ENCODE measurements at regions not wholly inside any gene's neighbourhood (a gene's known extent, or its start where the extent isn't known, plus 50 kb on each side); places are given as distances from the start of the nearest gene placed in this dataset.

DNA sequence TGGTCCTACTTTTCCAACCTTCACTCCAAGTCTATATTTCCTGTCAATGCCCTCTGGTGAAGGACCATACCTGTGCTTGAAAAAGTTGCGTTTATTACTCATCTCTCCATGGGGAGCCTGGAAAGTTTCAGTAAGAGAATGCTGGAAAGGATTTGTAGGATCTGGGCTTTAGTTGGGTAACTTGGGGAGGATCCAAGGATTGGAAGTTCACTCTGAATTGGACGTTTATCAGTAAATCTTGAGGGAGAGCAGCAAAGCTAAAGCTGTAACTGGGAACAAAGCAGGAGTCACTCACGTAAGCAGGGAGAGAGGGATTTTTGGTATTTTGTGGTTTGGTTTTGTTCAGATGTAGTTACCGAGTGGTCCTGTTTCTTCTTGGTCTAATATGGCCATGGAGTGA, 51.4 kb upstream of the NPVF start:
- no peak for DNase-seq (ENCODE audit: extremely low read depth, low read depth, low spot score)

GRCh38 chr7:25280181-25280580, 51.9 kb upstream of the NPVF start:
- DNase-seq (ENCODE audit: extremely low read depth, low read depth, low spot score), result no peak

GRCh38 chr7:25282194-25282593, 53.9 kb upstream of the NPVF start:
- no peak for DNase-seq (ENCODE audit: extremely low read depth, low read depth, low spot score)

DNA sequence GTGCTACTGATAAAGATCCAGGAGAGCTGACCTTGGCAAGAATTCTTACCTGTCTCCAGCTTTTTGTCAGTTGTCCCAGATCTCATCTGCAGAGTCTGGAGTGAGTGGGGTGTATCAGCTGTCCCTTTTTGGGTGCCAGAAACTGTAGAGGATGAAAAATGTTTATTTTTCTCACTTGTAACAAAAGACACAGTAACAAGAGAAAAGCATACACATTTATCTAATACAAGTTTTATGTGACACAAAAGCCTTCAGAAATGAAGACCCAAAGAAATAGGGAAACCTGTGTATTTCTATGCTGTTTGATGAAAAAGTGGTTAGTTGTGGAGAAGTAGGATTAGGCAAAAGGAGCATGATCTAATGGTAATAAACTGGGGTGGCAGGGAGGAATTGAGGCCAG, 58.5 kb upstream of the NPVF start:
- no peak for DNase-seq (ENCODE audit: extremely low read depth, low read depth, low spot score)

- DNase-seq (ENCODE audit: extremely low read depth, low read depth, low spot score), result no peak
These were observed 59.0 kb upstream of the NPVF start for GRCh38 chr7:25287291-25287690.

DNA sequence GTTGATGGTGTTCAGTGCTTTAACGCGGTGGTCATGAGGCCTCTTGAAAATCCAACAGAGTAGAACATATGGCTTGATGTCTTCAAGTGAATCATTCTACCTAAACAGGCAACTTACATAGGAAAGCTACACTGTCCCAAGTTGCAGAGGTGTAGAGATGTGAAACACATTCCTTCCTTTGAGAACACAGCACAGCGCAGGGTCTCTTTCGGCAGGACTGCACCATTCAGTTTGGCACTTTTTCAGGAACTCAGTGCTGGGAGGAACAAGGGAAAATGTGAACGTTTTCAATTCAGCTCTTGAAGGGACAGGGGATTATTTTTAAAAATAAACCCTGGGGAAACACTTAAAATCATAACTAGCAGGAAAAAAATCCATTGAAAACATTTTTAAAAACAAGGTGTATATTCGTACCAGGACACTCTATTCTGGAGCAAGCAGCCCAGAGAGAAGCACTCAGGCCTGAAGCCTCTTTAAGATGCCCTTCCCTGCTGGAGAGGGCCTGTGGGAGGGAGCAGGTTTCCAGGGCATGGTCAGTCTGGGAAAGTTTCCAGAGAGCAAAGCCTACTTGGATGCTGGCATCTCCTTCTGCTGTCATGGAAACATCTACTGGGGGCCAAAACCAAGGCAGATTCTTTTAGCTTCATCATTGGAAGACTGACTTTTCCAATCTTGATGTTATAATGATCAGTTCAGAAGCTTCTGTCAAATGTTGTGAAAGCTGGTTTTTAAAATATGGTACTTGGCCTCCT, 60.4 kb upstream of the NPVF start:
- DNase-seq (ENCODE audit: extremely low read depth, low read depth, low spot score), result no peak

DNA sequence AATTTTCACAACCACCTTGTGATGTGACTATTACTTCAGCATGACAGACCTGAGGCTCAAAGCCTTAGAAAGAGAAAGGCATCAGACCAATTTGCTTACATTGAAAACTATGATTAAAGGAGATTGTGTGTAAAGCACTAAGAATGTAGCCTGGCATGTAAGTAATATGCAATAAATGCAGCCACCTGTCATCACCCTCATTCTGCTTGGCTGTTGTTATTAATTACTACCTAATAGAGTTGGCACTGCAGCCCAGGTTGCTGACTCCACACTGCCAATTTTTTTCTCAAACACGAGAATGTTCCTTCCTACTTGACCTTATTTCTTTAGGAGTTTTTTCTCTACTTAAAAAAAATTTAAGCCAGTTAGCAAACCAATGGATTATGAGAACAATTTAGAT, 61.2 kb upstream of the NPVF start:
- DNase-seq (ENCODE audit: extremely low read depth, low read depth, low spot score), result no peak

GRCh38 chr7:25294624-25295023, 66.3 kb upstream of the NPVF start:
- DNase-seq (ENCODE audit: extremely low read depth, low read depth, low spot score), result no peak

DNA sequence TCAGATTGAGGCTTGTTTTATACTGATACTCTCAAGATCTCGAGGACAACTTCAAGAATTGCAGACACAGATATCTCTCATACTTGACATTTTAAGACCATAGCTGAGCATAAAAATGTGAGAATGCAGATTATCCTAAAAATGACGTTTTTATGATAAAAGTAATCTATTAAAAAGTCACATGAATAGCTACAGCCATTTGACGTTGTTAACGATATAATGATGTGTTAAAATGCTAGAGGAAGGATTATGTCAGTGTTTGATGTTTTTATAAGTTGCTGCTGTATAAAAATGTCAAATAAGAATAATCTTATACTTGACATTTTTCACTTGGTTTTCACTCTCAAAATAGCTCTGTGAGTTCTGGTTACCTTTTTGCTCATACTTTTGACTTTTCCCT, 67.1 kb upstream of the NPVF start:
- no peak for DNase-seq (ENCODE audit: extremely low read depth, low read depth, low spot score)

- no peak for DNase-seq (ENCODE audit: extremely low read depth, low read depth, low spot score)
These were observed 67.8 kb upstream of the NPVF start for GRCh38 chr7:25296086-25296485.

DNA sequence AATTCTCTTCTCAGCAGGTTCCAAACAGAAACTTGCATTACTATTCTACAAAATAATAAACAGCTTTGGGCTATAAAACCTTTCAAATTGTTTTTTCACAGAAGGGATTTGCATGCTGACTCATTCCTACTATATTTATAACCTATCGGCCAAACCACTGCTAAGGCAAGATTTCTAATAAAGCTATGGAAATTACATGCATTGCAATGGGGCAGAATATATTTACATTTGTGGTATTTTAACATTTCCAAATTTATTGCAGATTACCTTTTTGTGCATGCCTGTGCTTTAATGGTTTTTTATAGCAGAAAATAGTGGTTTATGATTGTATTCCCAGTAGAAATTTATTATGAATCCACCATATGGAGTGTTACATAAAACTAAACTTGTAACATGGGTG, 69.0 kb upstream of the NPVF start:
- no peak for DNase-seq (ENCODE audit: extremely low read depth, low read depth, low spot score)

DNA sequence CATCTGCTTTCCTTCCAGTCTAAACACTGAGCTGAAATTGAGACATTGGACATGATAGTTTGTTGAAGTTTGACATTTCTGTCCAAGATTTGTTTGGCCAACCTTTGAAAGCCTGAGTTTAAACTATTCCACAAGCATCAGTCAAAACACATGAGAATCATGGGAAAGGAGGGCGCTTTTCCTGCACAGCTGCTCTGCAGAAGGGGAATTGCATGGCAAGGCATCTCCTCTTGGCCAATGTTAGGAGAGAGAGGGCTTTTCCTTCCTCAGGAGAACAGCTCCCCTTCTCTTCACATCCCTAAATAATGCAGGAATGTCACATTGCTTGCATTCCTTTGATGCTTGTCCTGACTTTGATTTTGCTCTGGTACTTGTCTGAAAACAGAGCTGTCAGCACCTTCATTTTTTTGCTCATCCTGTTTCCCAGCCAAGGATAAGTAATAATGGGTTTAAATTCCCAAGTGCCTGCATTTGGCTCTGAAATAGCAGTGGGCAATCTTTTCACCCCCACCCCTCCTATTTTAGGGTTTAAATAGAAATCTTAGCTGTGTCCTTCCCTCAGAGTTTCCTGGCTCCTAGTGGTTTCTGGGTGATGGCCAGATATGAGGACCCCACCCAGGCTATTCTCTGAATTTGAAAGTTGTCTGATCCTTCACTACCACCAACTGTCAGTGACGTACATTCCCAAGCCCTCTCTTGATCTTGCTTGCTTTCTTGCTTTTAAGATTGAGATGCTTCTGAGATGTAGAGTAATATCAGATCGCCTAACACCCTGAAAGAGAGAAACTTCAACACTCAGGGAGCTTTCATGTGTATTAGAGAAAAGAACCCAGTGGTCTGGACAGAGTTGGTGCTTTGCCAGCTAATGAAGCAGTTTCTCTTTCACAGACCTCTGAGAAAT, 75.2 kb upstream of the NPVF start:
- no peak for DNase-seq (ENCODE audit: extremely low read depth, low read depth, low spot score)

GRCh38 chr7:25304691-25305090, 76.4 kb upstream of the NPVF start:
- no peak for DNase-seq (ENCODE audit: extremely low read depth, low read depth, low spot score)

DNA sequence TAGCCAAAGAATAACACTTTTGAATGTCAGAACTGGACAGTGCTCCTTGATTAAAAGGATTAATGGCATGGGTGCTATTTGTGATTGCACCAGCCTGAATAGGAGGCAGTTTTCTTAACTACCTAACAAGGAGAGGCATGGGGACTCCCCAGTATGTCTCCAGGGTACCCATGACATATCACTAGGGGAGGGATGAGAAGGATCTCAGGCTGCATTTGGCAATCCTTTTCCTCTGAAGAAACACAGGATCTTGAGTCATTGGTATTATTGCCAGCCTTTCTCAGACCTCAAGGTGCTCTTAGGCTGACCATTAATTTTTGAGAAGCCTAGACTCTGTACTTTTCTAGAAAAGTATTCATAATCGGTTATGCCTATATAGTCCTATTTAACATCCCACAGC, 77.5 kb upstream of the NPVF start:
- DNase-seq (ENCODE audit: extremely low read depth, low read depth, low spot score), result no peak

DNA sequence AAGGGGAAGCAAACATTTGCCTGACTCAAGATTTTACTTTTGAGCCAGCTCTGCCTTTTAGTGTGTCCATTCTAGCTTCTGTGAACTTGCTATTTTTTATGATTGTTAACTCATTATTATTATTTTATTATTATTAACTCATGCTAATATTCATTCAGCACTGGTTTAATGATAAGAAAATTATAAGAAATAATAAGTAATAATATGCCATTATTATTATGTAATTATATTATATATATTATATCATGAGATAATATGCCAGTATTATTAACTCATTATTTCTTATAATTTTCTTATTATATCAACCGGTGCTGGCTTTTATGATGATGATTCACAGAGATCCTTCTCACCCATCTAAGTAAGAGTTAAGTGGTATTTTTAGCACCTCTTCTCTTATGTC, 79.3 kb upstream of the NPVF start:
- DNase-seq (ENCODE audit: extremely low read depth, low read depth, low spot score), result no peak

DNA sequence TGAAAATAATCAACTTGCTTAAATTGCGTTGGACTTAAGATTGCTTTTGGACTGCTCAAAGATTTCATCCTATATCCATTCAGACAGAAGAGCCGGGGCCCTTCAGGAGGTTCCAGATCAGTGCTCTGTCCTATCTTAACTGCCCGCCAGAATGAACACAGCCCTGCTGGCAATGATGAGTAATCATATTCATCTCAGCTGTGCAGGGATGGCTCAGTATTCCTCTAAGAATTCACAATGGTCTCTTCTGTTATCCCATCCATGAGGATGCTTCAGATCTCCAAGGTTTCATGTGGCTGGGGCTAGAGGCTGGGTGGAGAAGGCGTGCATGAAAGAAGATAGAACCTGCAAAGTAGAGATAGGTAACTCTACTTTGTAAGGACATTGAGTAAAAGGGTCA, 80.0 kb upstream of the NPVF start:
- no peak for DNase-seq (ENCODE audit: extremely low read depth, low read depth, low spot score)

DNA sequence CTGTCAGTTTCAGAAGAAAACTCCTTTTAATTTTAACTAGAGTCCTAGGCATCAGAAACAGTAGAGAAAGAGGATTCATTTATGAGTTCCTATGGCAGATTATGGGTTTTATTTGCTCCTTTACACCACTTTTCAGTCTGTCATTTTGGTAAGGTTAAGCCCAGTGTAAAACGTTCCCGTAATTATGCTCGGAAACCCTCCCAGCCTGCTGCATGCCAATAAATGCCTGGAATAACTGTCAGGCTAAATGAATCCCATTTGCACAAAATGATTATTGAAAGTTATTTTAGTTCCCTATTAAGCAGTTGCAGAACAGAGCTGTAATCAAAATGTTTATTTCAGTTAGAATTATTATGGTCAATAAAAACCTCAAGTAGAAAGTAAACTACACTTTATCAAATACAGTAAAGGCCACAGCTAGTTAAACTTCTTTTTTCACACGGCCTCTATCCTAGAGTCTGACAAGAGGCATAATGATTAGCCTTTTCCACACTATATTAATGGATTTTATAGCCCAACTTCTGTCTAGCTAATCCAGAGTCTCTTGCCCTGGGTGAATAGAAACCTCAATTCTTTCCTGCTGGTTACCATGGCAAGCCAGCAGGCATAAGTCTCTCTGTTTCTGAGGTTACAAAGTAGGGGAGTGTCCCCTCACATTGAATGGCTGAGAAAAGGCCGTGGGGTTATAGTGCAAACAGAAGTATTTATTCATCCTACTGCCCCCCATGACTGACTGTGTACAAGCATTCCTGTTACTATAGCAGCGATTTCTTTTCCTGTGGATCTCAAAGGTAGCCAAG, 80.8 kb upstream of the NPVF start:
- DNase-seq (ENCODE audit: extremely low read depth, low read depth, low spot score), result no peak

DNA sequence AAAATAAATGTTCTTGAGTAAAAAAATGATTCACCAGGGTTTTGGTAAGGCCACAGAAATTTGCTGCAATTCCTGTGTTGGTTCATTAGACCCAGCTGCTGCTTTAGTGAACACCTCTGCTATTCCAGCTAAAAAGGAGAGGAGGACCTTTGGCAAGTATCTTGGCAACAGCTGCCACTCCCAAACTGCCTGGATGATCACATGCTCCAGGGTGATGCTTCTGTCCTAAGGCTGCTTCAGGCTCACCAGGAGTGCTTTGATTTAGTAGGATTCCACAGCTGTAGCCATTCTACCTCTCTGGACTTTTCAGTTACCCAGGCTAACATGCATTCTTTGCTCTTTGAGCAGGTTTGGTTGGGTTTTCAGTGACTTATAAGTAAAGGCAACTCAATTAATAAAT, 82.6 kb upstream of the NPVF start:
- no peak for DNase-seq (ENCODE audit: extremely low read depth, low read depth, low spot score)

GRCh38 chr7:25311346-25311745, 83.1 kb upstream of the NPVF start:
- no peak for DNase-seq (ENCODE audit: extremely low read depth, low read depth, low spot score)

DNA sequence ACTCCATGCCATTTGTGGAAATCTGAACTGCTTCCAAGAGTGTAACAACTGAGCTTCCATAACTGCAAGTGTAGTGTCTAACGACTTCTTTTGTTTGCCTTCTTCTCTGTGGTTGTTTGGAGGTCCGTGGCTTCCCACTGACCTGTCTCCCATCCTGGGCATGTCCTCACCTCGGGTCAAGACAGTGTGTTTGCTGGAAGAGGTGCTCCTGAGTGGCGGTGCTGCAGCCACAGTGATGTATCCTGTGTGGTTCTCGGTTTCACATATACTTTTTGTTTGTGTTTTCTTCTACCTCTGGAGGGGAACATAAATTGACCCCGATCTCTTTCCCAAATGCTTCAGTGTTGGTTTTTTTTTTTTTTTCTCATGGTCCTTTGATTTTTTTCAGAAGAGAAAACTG, 84.7 kb upstream of the NPVF start:
- DNase-seq (ENCODE audit: extremely low read depth, low read depth, low spot score), result no peak

GRCh38 chr7:25313526-25313925, 85.2 kb upstream of the NPVF start:
- no peak for DNase-seq (ENCODE audit: extremely low read depth, low read depth, low spot score)
